K562 (cell line): ENCODE measurements at regions not wholly inside any gene's neighbourhood (a gene's known extent, or its start where the extent isn't known, plus 50 kb on each side); places are given as distances from the start of the nearest gene placed in this dataset.

Experiments
- ATAC-seq: fragments of 200-7000 bp; cut with Tn5 transposase; 3 replicates; pipeline ENCODE4 v1.9.1; 2020; ENCODE audit warnings: moderate library complexity
- BruUV-seq: library from RNA; stranded (reverse); fragments of 400-500 nt; replicated peaks from 2 replicates; lab custom pipeline; 2021; lab: Mats Ljungman, UMichigan
- CTCF ChIA-PET: fragments of 300-600 bp; formaldehyde crosslinking; extraction: SDS; loops from one replicate; lab custom pipeline; 2021; ENCODE audit warnings: low intra/inter-chr PET ratio; lab: Yijun Ruan, JAX
- POLR2A ChIA-PET: fragments of 300-600, 350-650 bp; sonication (Branson Sonifier 250); formaldehyde crosslinking; extraction: SDS; loops from one replicate; lab custom pipeline; 2021; ENCODE audit warnings: antibody characterized with exemption, inconsistent platforms; lab: Yijun Ruan, JAX
- DNase-seq, 4 experiments: peaks; one replicate each; pipeline versions ENCODE4 v3.0.0 to v3.0.0-alpha.2; 2011 to 2018; ENCODE audit warnings: low spot score in 3 of 4, mixed read lengths in 3 of 4; ENCODE audit errors: extremely low read depth in 1 of 4
- FAIRE-seq: peaks from 2 replicates; lab custom pipeline; 2011; peaks lifted over from hg19 to GRCh38; lab: Jason Lieb, UNC
- H2AFZ ChIP-seq: 2 replicates; pipeline ENCODE4 v1.6.0; 2011; ENCODE audit warnings: low read depth, low read length, control low read depth, inconsistent platforms
- H3K27ac ChIP-seq: fragments of 200-600 bp; 3 replicates; pipeline ENCODE4 v1.8.0; 2011; ENCODE audit warnings: low read depth, mild to moderate bottlenecking, control low read depth, inconsistent platforms, low read length, moderate library complexity, mixed read lengths; ENCODE audit errors: extremely low read depth
- H3K27me3 ChIP-seq, 2 experiments: fragments of 300-600 bp in 1 of 2; 2 replicates in 1 of 2; 3 replicates in 1 of 2; pipeline versions ENCODE4 v1.6.0 to v1.8.0; 2011; ENCODE audit warnings: inconsistent platforms in 2 of 2, low read length in 2 of 2, mild to moderate bottlenecking in 1 of 2, mixed read lengths in 1 of 2, moderate library complexity in 1 of 2; ENCODE audit not compliant: control insufficient read depth in 2 of 2, insufficient read depth in 2 of 2
- H3K36me3 ChIP-seq: fragments of 300-600 bp; 3 replicates; pipeline ENCODE4 v1.8.0; 2011; ENCODE audit warnings: mild to moderate bottlenecking, low read length, inconsistent platforms; ENCODE audit not compliant: control insufficient read depth, insufficient read depth
- H3K4me1 ChIP-seq, 2 experiments: fragments of 200-600 bp in 1 of 2; replicated peaks in 1 of 2; 2 replicates in 1 of 2; 3 replicates in 1 of 2; pipeline versions ENCODE4 v1.5.1 to v1.8.0; 2011; ENCODE audit warnings: inconsistent platforms in 2 of 2, low read length in 2 of 2, mild to moderate bottlenecking in 1 of 2, mixed read lengths in 1 of 2, moderate library complexity in 1 of 2; ENCODE audit not compliant: control insufficient read depth in 2 of 2, insufficient read depth in 2 of 2
- H3K4me2 ChIP-seq: 2 replicates; pipeline ENCODE4 v1.6.1; 2011; ENCODE audit warnings: low read length, control low read depth, inconsistent platforms, mixed read lengths; ENCODE audit not compliant: insufficient read depth
- H3K4me3 ChIP-seq: fragments of 200-600 bp; sonication (generic), shearing (Covaris generic); 2 replicates; pipeline ENCODE4 v1.5.1; 2016; ENCODE audit warnings: control low read depth, inconsistent platforms
- H3K79me2 ChIP-seq: fragments of 200-600 bp; 3 replicates; pipeline ENCODE4 v1.8.0; 2011; ENCODE audit warnings: low read length, inconsistent platforms; ENCODE audit not compliant: control insufficient read depth, insufficient read depth
- H3K9ac ChIP-seq, 2 experiments: 2 replicates each; pipeline versions ENCODE4 v1.6.0 to v1.6.1; 2011; ENCODE audit warnings: low read depth in 2 of 2, low read length in 2 of 2, control low read depth in 1 of 2, inconsistent platforms in 1 of 2, mild to moderate bottlenecking in 1 of 2, mixed read lengths in 1 of 2; ENCODE audit not compliant: insufficient read depth in 1 of 2
- H3K9me1 ChIP-seq: one replicate; pipeline ENCODE4 v1.6.0; 2011; ENCODE audit warnings: inconsistent platforms, mild to moderate bottlenecking, low read length, moderate library complexity; ENCODE audit not compliant: control insufficient read depth, insufficient read depth
- H3K9me3 ChIP-seq: replicated peaks from 2 replicates; pipeline ENCODE4 v1.5.1; 2011; ENCODE audit warnings: low read depth, low read length, inconsistent platforms; ENCODE audit not compliant: control insufficient read depth, insufficient read depth
- H4K20me1 ChIP-seq: replicated peaks from 2 replicates; pipeline ENCODE4 v1.6.1; 2011; ENCODE audit warnings: low read length, inconsistent platforms, mixed read lengths; ENCODE audit not compliant: control insufficient read depth, insufficient read depth
- ARID3A ChIP-seq: IDR thresholded peaks from 2 replicates; pipeline ENCODE4 v1.6.1; 2012; ENCODE audit warnings: low read depth, low read length, improper control_type of control experiment, borderline replicate concordance
- DNMT1 ChIP-seq: fragments of 450-650 bp; IDR thresholded peaks from 2 replicates; pipeline ENCODE4 v1.6.1; 2016; ENCODE audit warnings: antibody characterized with exemption, mild to moderate bottlenecking
- ETV6 ChIP-seq, 3 experiments: fragments of 150-350 bp in 1 of 3; sonication (generic) in 1 of 3; formaldehyde crosslinking in 1 of 3; IDR thresholded peaks; 2 replicates each; pipeline versions ENCODE4 v1.6.1 to v1.8.0; 2014 to 2022; ENCODE audit warnings: borderline replicate concordance in 2 of 3, low read depth in 2 of 3, antibody characterized with exemption in 1 of 3, low read length in 1 of 3, mild to moderate bottlenecking in 1 of 3, missing genetic modification reagents in 1 of 3
- FOXA1 ChIP-seq: fragments of 450-650 bp; IDR thresholded peaks from 2 replicates; pipeline ENCODE4 v1.6.1; 2016; ENCODE audit warnings: mild to moderate bottlenecking, borderline replicate concordance
- FOXJ3 ChIP-seq: sonication (generic); formaldehyde crosslinking; IDR thresholded peaks from 2 replicates; pipeline ENCODE4 v1.4.0; 2020; ENCODE audit warnings: mild to moderate bottlenecking, missing genetic modification reagents
- RREB1 ChIP-seq: fragments of 250-450 bp; sonication (Bioruptor Pico); IDR thresholded peaks from 2 replicates; pipeline ENCODE4 v1.4.0; 2020
- TEAD4 ChIP-seq, 2 experiments: sonication (generic) in 1 of 2; formaldehyde crosslinking in 1 of 2; IDR thresholded peaks; 2 replicates each; pipeline versions ENCODE4 v1.6.1 to v1.8.0; 2012 to 2022; ENCODE audit warnings: borderline replicate concordance in 1 of 2, inconsistent platforms in 1 of 2, low read length in 1 of 2, mild to moderate bottlenecking in 1 of 2, missing genetic modification reagents in 1 of 2
- TFAP4 ChIP-seq: sonication (generic); formaldehyde crosslinking; IDR thresholded peaks from 2 replicates; pipeline ENCODE4 v1.8.0; 2022; ENCODE audit warnings: missing genetic modification reagents, mild to moderate bottlenecking, moderate library complexity, borderline replicate concordance
- ZNF232 ChIP-seq: sonication (generic); formaldehyde crosslinking; IDR thresholded peaks from 2 replicates; pipeline ENCODE4 v1.8.0; 2022; ENCODE audit warnings: mild to moderate bottlenecking, missing genetic modification reagents
- ZNF282 ChIP-seq: sonication (generic); formaldehyde crosslinking; IDR thresholded peaks from 2 replicates; pipeline ENCODE4 v1.8.1; 2023; ENCODE audit warnings: missing genetic modification reagents
- ZNF785 ChIP-seq: fragments of 250-450 bp; sonication (Bioruptor Pico); IDR thresholded peaks from 2 replicates; pipeline ENCODE4 v1.4.0; 2020; ENCODE audit warnings: mild to moderate bottlenecking
- WGBS: fragments of 100-300 bp; shearing (Covaris generic); methylation state at CpG from one replicate; pipeline ENCODE4 v1.1.6; 2016; ENCODE audit warnings: low coverage, mixed read lengths; ENCODE audit not compliant: insufficient coverage; ENCODE audit errors: missing lambda C conversion rate; 5-methylcytosine and 5-hydroxymethylcytosine counted together
- in situ Hi-C: fragments of 300-500 bp; cut with MboI; formaldehyde crosslinking; loops from 4 replicates; pipeline ENCODE4 v1.15.0; 2018; ENCODE audit warnings: inconsistent platforms, mixed read lengths
- intact Hi-C: fragments of 100-400 bp; cut with micrococcal nuclease; formaldehyde crosslinking; loops from 2 replicates; pipeline ENCODE4 v1.14.2; 2022

GRCh38 chr5:2157372-2157771 lies 274.6 kb upstream of the IRX4 start:
- no peak for FAIRE-seq
- H3K4me3 ChIP-seq, result no peak overlapping the region
- H3K79me2 ChIP-seq, result no peaks in the 10 kb centered on the region
- H3K27me3 ChIP-seq, result peaks cover 14 to 45% of the 10 kb centered on the region in 2 experiments; a peak in 3 of 5 replicates
- intact Hi-C loops, result no loop called here
- no peak overlapping the region for H3K9ac ChIP-seq
- no peaks in the 10 kb centered on the region for H3K9me1 ChIP-seq
- H3K4me2 ChIP-seq, result no peak overlapping the region
- POLR2A ChIA-PET, result interaction anchor here (0.6 kb wide), 2 partner anchors 150 to 802 kb away, joined by 3 read pairs; no protein-coding TSS in a partner anchor
- H3K9me3 ChIP-seq, result no peaks in the 10 kb centered on the region
- no peak overlapping the region for H2AFZ ChIP-seq
- H4K20me1 ChIP-seq, result no peaks in the 10 kb centered on the region
- H3K4me1 ChIP-seq, result no peaks in the 10 kb centered on the region
- WGBS, result 0% methylated on average over 9 of the region's 9 CpGs
- CTCF ChIA-PET, result no interaction called here
- no TSS peak for BruUV-seq
- H3K36me3 ChIP-seq, result no peaks in the 10 kb centered on the region
- no peak for ATAC-seq
- DNase-seq, result no peak
- TF ChIP-seq ETV6 (IDR thresholded peaks at IDR 0.05; ENCODE audit: borderline replicate concordance in 1 of 2, low read depth in 2 of 2, low read length in 1 of 2) (no peak), ETV6 (CRISPR knock-in tag; IDR thresholded peaks at IDR 0.05; ENCODE audit: borderline replicate concordance) (no peak), RREB1 (no peak), ZNF232 (no peak), FOXJ3 (CRISPR knock-in tag) (no peak), ZNF785 (CRISPR knock-in tag) (no peak), FOXA1 (no peak), TEAD4 (IDR thresholded peaks at IDR 0.05; ENCODE audit: low read length) (no peak), TEAD4 (CRISPR knock-in tag; IDR thresholded peaks at IDR 0.05; ENCODE audit: borderline replicate concordance) (no peak), TFAP4 (CRISPR knock-in tag) (no peak), ARID3A (no peak), ZNF282 (CRISPR knock-in tag) (no peak), DNMT1 (no peak)
- TF ChIP-seq, all 486 proteins: peak for 0
- in situ Hi-C loops, result no loop called here
- no peak overlapping the region for H3K27ac ChIP-seq
